SK-N-SH treated with all-trans-retinoic acid at 6 μM for 48 hours (cell line): ENCODE measurements at regions not wholly inside any gene's neighbourhood (a gene's known extent, or its start where the extent isn't known, plus 50 kb on each side); places are given as distances from the start of the nearest gene placed in this dataset.

ENCODE experiments used
- ATAC-seq: fragments of 200-7000 bp; cut with Tn5 transposase; 3 replicates; pipeline ENCODE4 v1.9.1; 2020; ENCODE audit warnings: mild to moderate bottlenecking, moderate library complexity
- ARNTL ChIP-seq: fragments of 450-650 bp; formaldehyde crosslinking; IDR thresholded peaks from 2 replicates; pipeline ENCODE4 v1.5.0; 2020; ENCODE audit warnings: low read depth, mild to moderate bottlenecking, moderate library complexity, borderline replicate concordance
- CSDC2 ChIP-seq: fragments of 250-450 bp; sonication (Bioruptor Pico); IDR thresholded peaks from 2 replicates; pipeline ENCODE4 v1.5.0; 2020; ENCODE audit warnings: mild to moderate bottlenecking, moderate library complexity
- GLIS3 ChIP-seq: fragments of 250-450 bp; sonication (Bioruptor Pico); IDR thresholded peaks from 2 replicates; pipeline ENCODE4 v1.5.0; 2020; ENCODE audit warnings: mild to moderate bottlenecking, moderate library complexity
- ISL1 ChIP-seq: fragments of 250-450 bp; sonication (Bioruptor Pico); IDR thresholded peaks from 2 replicates; pipeline ENCODE4 v2.1.2; 2022; ENCODE audit warnings: mild to moderate bottlenecking, moderate library complexity
- OSR1 ChIP-seq: fragments of 250-450 bp; sonication (Bioruptor Pico); IDR thresholded peaks from 2 replicates; pipeline ENCODE4 v1.8.0; 2022; ENCODE audit warnings: moderate library complexity, mild to moderate bottlenecking, inconsistent platforms
- PATZ1 ChIP-seq: fragments of 250-450 bp; sonication (Bioruptor Pico); IDR thresholded peaks from 2 replicates; pipeline ENCODE4 v1.8.0; 2020; ENCODE audit warnings: mild to moderate bottlenecking, moderate library complexity, borderline replicate concordance
- PPARA ChIP-seq: fragments of 250-450 bp; sonication (Bioruptor Pico); IDR thresholded peaks from 2 replicates; pipeline ENCODE4 v1.5.0; 2020; ENCODE audit warnings: mild to moderate bottlenecking, borderline replicate concordance
- RARB ChIP-seq: fragments of 250-450 bp; sonication (Bioruptor Pico); IDR thresholded peaks from 2 replicates; pipeline ENCODE4 v1.8.0; 2021; ENCODE audit warnings: mild to moderate bottlenecking, moderate library complexity
- SNAI2 ChIP-seq: fragments of 250-450 bp; sonication (Bioruptor Pico); IDR thresholded peaks from 2 replicates; pipeline ENCODE4 v1.5.0; 2020; ENCODE audit warnings: mild to moderate bottlenecking, moderate library complexity
- TCF4 ChIP-seq: fragments of 250-450 bp; sonication (Bioruptor Pico); IDR thresholded peaks from 2 replicates; pipeline ENCODE4 v1.8.0; 2021; ENCODE audit warnings: mild to moderate bottlenecking, moderate library complexity, borderline replicate concordance
- TOX ChIP-seq: fragments of 250-450 bp; sonication (Bioruptor Pico); IDR thresholded peaks from 2 replicates; pipeline ENCODE4 v1.8.0; 2021; ENCODE audit warnings: mild to moderate bottlenecking, moderate library complexity, borderline replicate concordance
- TSHZ2 ChIP-seq: fragments of 250-450 bp; sonication (Bioruptor Pico); IDR thresholded peaks from 2 replicates; pipeline ENCODE4 v1.5.0; 2020; ENCODE audit warnings: mild to moderate bottlenecking, moderate library complexity
- ZC3H10 ChIP-seq: fragments of 250-450 bp; sonication (Bioruptor Pico); IDR thresholded peaks from 2 replicates; pipeline ENCODE4 v1.5.1; 2021; ENCODE audit warnings: mild to moderate bottlenecking, moderate library complexity
- ZFP3 ChIP-seq: fragments of 250-450 bp; sonication (Bioruptor Pico); IDR thresholded peaks from 2 replicates; pipeline ENCODE4 v1.5.0; 2020; ENCODE audit warnings: mild to moderate bottlenecking, moderate library complexity
- ZFP30 ChIP-seq: fragments of 450-650 bp; formaldehyde crosslinking; IDR thresholded peaks from 2 replicates; pipeline ENCODE4 v1.5.0; 2022; ENCODE audit warnings: mild to moderate bottlenecking, moderate library complexity
- ZNF565 ChIP-seq: fragments of 450-650 bp; formaldehyde crosslinking; conservative IDR thresholded peaks from 2 replicates; pipeline ENCODE4 v1.5.0; 2020; ENCODE audit warnings: low read depth, mild to moderate bottlenecking, moderate library complexity
- TF ChIP-seq, protein P1 (sequence below): fragments of 250-450 bp; sonication (Bioruptor Pico); IDR thresholded peaks from 2 replicates; pipeline ENCODE4 v1.8.0; 2021; ENCODE audit warnings: low read depth, mild to moderate bottlenecking, moderate library complexity, borderline replicate concordance
- TF ChIP-seq, protein P2 (sequence below): fragments of 250-450 bp; sonication (Bioruptor Pico); IDR thresholded peaks from 2 replicates; pipeline ENCODE4 v1.5.1; 2020; ENCODE audit warnings: low read depth, mild to moderate bottlenecking, moderate library complexity
- TF ChIP-seq, protein P3 (sequence below): fragments of 250-450 bp; sonication (Bioruptor Pico); IDR thresholded peaks from 2 replicates; pipeline ENCODE4 v1.5.1; 2021; ENCODE audit warnings: mild to moderate bottlenecking, moderate library complexity

DNA sequence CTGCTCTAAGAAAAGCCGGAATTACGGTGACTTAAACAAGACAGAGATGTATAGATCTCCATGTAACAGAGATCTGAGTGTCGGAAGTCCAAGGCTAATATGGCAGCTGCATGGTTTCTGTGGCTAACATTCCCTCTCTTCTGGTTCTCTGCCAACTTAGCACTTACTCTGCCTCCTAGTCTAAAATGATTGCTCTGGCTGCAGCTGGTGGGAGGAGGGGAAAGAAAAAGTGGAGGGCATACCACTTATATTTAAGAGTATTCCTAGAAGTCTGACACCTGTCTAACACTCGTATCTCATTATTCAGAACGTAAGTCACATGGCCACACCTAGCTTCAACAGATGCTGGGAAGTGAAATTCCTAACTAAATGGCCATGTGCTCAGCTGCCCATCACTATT is 551.5 kb upstream of the TLE4 start:
- ATAC-seq, result no peak
- TF ChIP-seq ISL1 (CRISPR knock-in tag), result peak; percentile 17; the same call in 1 of the 2 replicates
- no peak for TF ChIP-seq ARNTL (CRISPR knock-in tag)

DNA sequence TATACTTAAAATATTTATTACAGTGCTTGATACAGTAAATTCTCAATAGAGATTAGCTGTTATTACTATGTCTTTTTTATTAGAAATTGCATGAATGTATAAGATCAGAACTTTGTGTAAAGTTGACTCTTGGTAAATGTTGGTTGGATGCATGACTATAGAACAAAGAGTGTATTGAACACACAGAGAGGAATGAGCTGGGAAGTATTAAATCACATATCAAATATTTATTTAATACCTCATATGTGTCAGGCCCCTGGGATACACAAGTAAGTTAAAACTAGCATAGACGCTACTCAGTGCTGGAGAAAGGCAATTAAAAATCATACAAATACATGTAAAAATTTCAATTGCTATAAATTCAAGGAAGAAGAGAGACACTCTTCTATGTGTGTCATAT is 550.7 kb upstream of the TLE4 start:
- TF ChIP-seq, protein P1, sequence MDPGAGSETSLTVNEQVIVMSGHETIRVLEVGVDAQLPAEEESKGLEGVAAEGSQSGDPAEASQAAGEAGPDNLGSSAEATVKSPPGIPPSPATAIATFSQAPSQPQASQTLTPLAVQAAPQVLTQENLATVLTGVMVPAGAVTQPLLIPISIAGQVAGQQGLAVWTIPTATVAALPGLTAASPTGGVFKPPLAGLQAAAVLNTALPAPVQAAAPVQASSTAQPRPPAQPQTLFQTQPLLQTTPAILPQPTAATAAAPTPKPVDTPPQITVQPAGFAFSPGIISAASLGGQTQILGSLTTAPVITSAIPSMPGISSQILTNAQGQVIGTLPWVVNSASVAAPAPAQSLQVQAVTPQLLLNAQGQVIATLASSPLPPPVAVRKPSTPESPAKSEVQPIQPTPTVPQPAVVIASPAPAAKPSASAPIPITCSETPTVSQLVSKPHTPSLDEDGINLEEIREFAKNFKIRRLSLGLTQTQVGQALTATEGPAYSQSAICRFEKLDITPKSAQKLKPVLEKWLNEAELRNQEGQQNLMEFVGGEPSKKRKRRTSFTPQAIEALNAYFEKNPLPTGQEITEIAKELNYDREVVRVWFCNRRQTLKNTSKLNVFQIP (CRISPR knock-in tag), result no peak
- TF ChIP-seq SNAI2 (CRISPR knock-in tag) (no peak), ISL1 (CRISPR knock-in tag) (no peak), OSR1 (CRISPR knock-in tag) (no peak), ZFP30 (CRISPR knock-in tag) (no peak), GLIS3 (no peak), TOX (CRISPR knock-in tag) (no peak), ARNTL (CRISPR knock-in tag) (no peak), ZFP3 (CRISPR knock-in tag) (no peak), PATZ1 (no peak), RARB (CRISPR knock-in tag) (no peak)
- TF ChIP-seq, protein P2, sequence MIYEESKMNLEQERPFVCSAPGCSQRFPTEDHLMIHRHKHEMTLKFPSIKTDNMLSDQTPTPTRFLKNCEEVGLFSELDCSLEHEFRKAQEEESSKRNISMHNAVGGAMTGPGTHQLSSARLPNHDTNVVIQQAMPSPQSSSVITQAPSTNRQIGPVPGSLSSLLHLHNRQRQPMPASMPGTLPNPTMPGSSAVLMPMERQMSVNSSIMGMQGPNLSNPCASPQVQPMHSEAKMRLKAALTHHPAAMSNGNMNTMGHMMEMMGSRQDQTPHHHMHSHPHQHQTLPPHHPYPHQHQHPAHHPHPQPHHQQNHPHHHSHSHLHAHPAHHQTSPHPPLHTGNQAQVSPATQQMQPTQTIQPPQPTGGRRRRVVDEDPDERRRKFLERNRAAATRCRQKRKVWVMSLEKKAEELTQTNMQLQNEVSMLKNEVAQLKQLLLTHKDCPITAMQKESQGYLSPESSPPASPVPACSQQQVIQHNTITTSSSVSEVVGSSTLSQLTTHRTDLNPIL (CRISPR knock-in tag), result no peak
- TF ChIP-seq, protein P3, sequence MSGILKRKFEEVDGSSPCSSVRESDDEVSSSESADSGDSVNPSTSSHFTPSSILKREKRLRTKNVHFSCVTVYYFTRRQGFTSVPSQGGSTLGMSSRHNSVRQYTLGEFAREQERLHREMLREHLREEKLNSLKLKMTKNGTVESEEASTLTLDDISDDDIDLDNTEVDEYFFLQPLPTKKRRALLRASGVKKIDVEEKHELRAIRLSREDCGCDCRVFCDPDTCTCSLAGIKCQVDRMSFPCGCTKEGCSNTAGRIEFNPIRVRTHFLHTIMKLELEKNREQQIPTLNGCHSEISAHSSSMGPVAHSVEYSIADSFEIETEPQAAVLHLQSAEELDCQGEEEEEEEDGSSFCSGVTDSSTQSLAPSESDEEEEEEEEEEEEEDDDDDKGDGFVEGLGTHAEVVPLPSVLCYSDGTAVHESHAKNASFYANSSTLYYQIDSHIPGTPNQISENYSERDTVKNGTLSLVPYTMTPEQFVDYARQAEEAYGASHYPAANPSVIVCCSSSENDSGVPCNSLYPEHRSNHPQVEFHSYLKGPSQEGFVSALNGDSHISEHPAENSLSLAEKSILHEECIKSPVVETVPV (CRISPR knock-in tag), result no peak
- TF ChIP-seq, all 23 proteins: peak for 0
- no peak for ATAC-seq

GRCh38 chr9:79023134-79023580 is 548.6 kb upstream of the TLE4 start:
- TF ChIP-seq ZFP30 (CRISPR knock-in tag) (no peak), ZFP3 (CRISPR knock-in tag) (no peak), PPARA (no peak), CSDC2 (CRISPR knock-in tag) (no peak), ZNF565 (CRISPR knock-in tag) (no peak), ZC3H10 (CRISPR knock-in tag) (no peak), TSHZ2 (CRISPR knock-in tag) (no peak), TCF4 (CRISPR knock-in tag) (no peak), PATZ1 (no peak)
- TF ChIP-seq, protein P2 (CRISPR knock-in tag), result no peak
- TF ChIP-seq, protein P3 (CRISPR knock-in tag), result no peak
- peak; percentile 87 for ATAC-seq
